GM12892 (cell line): ENCODE measurements at regions not wholly inside any gene's neighbourhood (a gene's known extent, or its start where the extent isn't known, plus 50 kb on each side); places are given as distances from the start of the nearest gene placed in this dataset.

Experiments used
- POLR2A ChIP-seq: IDR thresholded peaks from 2 replicates; pipeline ENCODE4 v1.6.1; 2011; ENCODE audit warnings: low read depth, low read length, control low read depth
- POLR2AphosphoS5 ChIP-seq: IDR thresholded peaks from 2 replicates; pipeline ENCODE4 v1.6.1; 2011; ENCODE audit warnings: low read depth, low read length, control low read depth
- TAF1 ChIP-seq: IDR thresholded peaks from 2 replicates; pipeline ENCODE4 v1.6.1; 2011; ENCODE audit warnings: low read depth, mild to moderate bottlenecking, control low read depth, low read length, borderline replicate concordance

- TF ChIP-seq POLR2AphosphoS5 (no peak), POLR2A (no peak), TAF1 (no peak)
Observed at GRCh38 chr13:80006940-80007339, 334.0 kb downstream of the SPRY2 start.
